Omental fat pad (tissue), 1 donor: ENCODE measurements at regions not wholly inside any gene's neighbourhood (a gene's known extent, or its start where the extent isn't known, plus 50 kb on each side); places are given as distances from the start of the nearest gene placed in this dataset.
"Not testable (repeated sequence)": the region's sequence is repeated elsewhere in the genome, so short reads cannot be mapped to it uniquely, and the experiment has no call there.

Source experiments
- ATAC-seq: fragments of 150-250 bp; one replicate; pipeline ENCODE4 v1.9.1; 2016; ENCODE audit warnings: mild to moderate bottlenecking, moderate library complexity; ENCODE audit not compliant: low FRiP score
- DNase-seq: peaks from one replicate; pipeline ENCODE4 v3.0.0-alpha.2; 2019; ENCODE audit warnings: low spot score

DNA sequence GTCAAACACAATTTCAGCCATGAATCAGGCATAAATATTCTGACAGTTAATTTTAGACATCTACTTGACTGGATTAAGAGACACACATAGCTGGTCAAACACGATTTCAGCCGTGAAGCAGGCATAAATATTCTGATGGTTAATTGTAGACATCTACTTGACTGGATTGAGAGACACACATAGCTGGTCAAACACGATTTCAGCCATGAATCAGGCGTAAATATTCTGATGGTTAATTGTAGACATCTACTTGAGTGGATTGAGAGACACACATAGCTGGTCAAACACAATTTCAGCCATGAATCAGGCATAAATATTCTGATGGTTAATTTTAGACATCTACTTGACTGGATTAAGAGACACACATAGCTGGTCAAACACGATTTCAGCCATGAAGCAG is 106.4 kb downstream of the OR4F3 start:
- DNase-seq: peak; percentile 7
- not testable (repeated sequence) for ATAC-seq
